PC-9 (cell line): ENCODE measurements at regions not wholly inside any gene's neighbourhood (a gene's known extent, or its start where the extent isn't known, plus 50 kb on each side); places are given as distances from the start of the nearest gene placed in this dataset.

Source experiments
- EZH2 ChIP-seq: fragments of 200-600 bp; sonication (generic); IDR thresholded peaks from 2 replicates; pipeline ENCODE4 v1.8.0; 2017; ENCODE audit warnings: antibody characterized with exemption, low read depth
- TF ChIP-seq, protein P1 (sequence below): fragments of 200-600 bp; sonication (generic); conservative IDR thresholded peaks from 2 replicates; pipeline ENCODE4 v1.6.1; 2017; ENCODE audit warnings: mixed run types, antibody characterized with exemption, mild to moderate bottlenecking, moderate library complexity

DNA sequence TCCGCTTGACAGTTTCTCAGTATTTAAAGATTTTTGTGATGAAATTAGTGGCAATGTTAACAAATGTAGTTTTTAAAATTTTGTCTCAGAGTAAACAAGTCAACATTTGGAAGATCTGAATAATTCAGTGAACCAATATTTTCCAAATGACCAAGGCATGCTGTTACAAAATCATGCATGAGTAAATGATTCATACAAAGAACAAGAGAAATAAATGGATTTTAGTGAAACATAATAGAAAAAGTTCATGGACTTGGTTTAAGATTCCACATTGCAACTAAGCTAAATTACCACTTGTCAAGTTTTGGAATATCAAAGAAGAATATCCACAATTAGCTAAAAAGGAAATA is 125.7 kb upstream of the SNX19 start:
- TF ChIP-seq, protein P1, sequence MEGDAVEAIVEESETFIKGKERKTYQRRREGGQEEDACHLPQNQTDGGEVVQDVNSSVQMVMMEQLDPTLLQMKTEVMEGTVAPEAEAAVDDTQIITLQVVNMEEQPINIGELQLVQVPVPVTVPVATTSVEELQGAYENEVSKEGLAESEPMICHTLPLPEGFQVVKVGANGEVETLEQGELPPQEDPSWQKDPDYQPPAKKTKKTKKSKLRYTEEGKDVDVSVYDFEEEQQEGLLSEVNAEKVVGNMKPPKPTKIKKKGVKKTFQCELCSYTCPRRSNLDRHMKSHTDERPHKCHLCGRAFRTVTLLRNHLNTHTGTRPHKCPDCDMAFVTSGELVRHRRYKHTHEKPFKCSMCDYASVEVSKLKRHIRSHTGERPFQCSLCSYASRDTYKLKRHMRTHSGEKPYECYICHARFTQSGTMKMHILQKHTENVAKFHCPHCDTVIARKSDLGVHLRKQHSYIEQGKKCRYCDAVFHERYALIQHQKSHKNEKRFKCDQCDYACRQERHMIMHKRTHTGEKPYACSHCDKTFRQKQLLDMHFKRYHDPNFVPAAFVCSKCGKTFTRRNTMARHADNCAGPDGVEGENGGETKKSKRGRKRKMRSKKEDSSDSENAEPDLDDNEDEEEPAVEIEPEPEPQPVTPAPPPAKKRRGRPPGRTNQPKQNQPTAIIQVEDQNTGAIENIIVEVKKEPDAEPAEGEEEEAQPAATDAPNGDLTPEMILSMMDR = no peak
- TF ChIP-seq EZH2 = no peak
